ENCODE measurements at regions not wholly inside any gene's neighbourhood (a gene's known extent, or its start where the extent isn't known, plus 50 kb on each side); places are given as distances from the start of the nearest gene placed in this dataset.
A peak's percentile ranks its signal among the peaks of the same experiment; 100 is the strongest.
"Not testable (repeated sequence)": the region's sequence is repeated elsewhere in the genome, so short reads cannot be mapped to it uniquely, and the experiment has no call there.

DNA sequence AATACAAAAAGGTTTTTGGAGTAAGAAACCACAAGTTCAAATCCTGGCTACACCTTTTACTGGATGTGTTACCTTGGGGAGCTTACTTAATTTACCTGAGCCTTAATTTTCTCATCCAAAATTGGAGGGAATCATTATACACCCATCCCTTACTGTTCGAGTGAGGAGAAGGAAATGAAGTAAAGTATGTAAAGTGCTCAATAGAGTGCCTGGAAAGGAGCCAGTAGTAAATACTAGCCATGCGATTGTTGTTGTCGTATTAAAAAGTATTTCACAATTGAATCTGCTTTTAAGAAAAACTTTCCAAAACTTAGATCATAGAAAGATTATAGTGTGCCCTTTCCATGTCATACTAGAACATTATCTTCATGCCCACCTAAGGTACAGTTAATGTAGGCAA lies 124.5 kb downstream of the ATXN3L start:
- DNase-seq (ENCODE audit: extremely low spot score, unreplicated experiment), result no peak
- Mint-ChIP-seq H3K4me3 (no peak overlapping the region), H3K4me1 (ENCODE audit: unreplicated experiment) (peaks cover 11% of the 10 kb centered on the region), H3K27ac (no peak overlapping the region), H3K27me3 (no peaks in the 10 kb centered on the region), H3K36me3 (no peaks in the 10 kb centered on the region), H3K9me3 (no peaks in the 10 kb centered on the region)
- TF ChIP-seq, protein P1, sequence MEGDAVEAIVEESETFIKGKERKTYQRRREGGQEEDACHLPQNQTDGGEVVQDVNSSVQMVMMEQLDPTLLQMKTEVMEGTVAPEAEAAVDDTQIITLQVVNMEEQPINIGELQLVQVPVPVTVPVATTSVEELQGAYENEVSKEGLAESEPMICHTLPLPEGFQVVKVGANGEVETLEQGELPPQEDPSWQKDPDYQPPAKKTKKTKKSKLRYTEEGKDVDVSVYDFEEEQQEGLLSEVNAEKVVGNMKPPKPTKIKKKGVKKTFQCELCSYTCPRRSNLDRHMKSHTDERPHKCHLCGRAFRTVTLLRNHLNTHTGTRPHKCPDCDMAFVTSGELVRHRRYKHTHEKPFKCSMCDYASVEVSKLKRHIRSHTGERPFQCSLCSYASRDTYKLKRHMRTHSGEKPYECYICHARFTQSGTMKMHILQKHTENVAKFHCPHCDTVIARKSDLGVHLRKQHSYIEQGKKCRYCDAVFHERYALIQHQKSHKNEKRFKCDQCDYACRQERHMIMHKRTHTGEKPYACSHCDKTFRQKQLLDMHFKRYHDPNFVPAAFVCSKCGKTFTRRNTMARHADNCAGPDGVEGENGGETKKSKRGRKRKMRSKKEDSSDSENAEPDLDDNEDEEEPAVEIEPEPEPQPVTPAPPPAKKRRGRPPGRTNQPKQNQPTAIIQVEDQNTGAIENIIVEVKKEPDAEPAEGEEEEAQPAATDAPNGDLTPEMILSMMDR (conservative IDR thresholded peaks at IDR 0.05), result no peak

DNA sequence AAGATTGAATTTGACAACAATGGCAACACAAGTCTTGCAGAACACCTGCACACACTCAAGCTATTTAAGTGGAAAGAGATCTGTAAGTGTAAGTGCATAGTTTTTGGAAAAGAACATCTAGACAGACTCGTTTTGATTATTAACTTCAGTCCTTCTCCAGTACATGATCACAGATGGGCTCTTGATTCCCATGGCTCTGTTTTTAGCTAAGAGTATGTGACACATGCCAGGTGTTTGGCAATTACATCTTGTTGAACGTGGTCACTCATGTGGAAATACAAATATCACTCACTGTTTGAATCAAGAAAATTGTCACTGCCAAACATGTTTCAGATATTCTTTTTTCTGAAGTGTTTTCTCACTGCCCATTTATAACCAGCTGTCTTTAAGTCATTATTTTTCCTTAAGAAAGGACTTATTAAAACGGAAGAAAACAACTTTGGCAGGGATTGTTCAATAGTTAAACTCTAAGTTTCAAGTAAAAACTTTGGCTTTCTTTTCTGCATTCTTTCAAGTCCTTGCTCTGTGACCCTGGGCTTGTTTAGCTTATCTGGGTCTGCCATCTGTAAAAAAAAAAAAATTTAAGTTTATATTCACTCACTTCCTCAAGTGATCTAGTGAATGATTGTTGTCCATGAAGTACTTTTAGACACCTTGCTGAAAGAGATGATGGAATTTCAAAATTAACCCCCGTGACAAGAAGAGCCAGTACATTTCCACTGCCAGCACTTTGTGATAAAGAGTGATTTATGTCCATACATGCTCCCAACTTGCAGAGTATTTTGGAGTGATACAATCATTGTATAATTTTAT lies 125.4 kb downstream of the ATXN3L start:
- Mint-ChIP-seq H3K9me3 (no peaks in the 10 kb centered on the region), H3K27ac (peak overlapping the region; percentile 30), H3K4me1 (ENCODE audit: unreplicated experiment) (peaks cover 11% of the 10 kb centered on the region), H3K27me3 (no peaks in the 10 kb centered on the region), H3K4me3 (peak overlapping the region; percentile 24), H3K36me3 (no peaks in the 10 kb centered on the region)
- TF ChIP-seq, protein P1 (conservative IDR thresholded peaks at IDR 0.05), result no peak
- no peak for DNase-seq (ENCODE audit: extremely low spot score, unreplicated experiment)

DNA sequence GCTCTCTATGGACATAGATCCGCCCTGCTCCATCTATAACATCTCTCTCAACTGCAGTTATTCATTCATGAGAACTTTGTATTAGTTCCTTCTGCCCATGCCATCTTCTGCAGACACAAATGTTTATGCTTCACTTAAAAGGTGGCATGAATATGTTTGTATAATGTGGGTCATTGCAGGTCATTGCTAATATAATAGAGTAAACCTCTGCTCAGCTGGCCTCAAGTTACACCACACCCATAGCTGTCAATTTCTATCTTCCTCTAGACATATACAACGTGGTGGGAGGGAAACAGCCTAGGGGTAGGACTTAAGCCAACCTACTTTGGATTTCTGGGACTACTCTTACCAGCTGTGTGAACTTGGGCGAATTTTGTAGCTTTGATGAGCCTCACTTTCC lies 129.8 kb downstream of the ATXN3L start:
- TF ChIP-seq, protein P1 (conservative IDR thresholded peaks at IDR 0.05), result no peak
- H3K9me3 Mint-ChIP-seq, result no peaks in the 10 kb centered on the region
- no peak overlapping the region for H3K4me3 Mint-ChIP-seq
- no peaks in the 10 kb centered on the region for H3K36me3 Mint-ChIP-seq
- no peak for DNase-seq (ENCODE audit: extremely low spot score, unreplicated experiment)
- no peak overlapping the region for H3K27ac Mint-ChIP-seq
- no peaks in the 10 kb centered on the region for H3K27me3 Mint-ChIP-seq
- H3K4me1 Mint-ChIP-seq (ENCODE audit: unreplicated experiment), result no peaks in the 10 kb centered on the region

DNA sequence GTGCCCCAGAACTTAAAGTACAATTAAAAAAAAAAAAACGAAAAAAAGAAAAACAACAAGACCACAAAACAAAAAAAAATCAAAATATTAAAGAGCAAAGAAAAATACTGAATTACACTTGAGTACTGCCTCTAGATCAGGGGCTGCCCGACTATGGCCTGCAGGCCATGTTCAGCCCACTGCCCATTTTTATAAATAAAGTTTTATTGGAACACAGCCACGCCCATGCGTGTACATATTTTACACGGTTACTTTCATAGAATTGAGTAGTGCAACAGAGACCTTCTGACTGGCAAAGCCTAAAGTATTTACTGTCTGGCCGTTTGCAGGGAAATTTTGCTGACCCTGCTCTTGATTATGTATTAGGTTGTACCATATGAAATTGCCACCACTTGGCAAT lies 130.5 kb downstream of the ATXN3L start:
- no peak for DNase-seq (ENCODE audit: extremely low spot score, unreplicated experiment)
- Mint-ChIP-seq H3K27ac (no peak overlapping the region), H3K27me3 (no peaks in the 10 kb centered on the region), H3K4me3 (no peak overlapping the region), H3K9me3 (peaks cover 4% of the 10 kb centered on the region), H3K4me1 (ENCODE audit: unreplicated experiment) (no peaks in the 10 kb centered on the region), H3K36me3 (no peaks in the 10 kb centered on the region)
- TF ChIP-seq, protein P1 (conservative IDR thresholded peaks at IDR 0.05), result no peak

DNA sequence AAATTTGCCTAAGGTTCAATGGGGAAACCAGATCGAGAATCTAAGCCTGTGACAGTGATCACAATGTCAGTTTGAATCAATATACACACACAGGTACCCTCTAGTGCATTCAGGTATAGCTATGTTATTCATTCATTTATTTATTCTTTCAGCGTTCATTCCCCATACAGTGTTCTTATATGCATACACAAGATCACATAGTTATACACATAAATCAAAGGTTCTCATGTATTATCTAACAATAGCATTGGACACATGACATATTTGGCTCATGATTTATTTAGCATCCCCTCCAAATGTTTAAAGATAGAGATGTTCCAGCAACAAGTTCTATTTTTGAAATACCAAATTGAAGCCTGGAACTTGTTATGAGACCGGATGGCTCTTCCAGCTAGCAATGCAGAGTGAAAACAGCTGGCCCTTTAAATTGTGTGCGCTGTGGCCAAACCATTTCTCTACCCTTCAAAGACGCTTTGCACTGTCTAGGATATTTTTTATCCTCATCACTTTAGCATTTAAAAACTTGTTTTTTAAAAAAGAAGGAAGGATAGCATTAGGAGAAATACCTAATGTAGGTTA lies 131.0 kb downstream of the ATXN3L start:
- Mint-ChIP-seq H3K9me3 (peaks cover 7% of the 10 kb centered on the region), H3K27me3 (no peaks in the 10 kb centered on the region), H3K27ac (no peak overlapping the region), H3K4me1 (ENCODE audit: unreplicated experiment) (no peaks in the 10 kb centered on the region), H3K36me3 (no peaks in the 10 kb centered on the region), H3K4me3 (no peak overlapping the region)
- TF ChIP-seq, protein P1 (conservative IDR thresholded peaks at IDR 0.05), result no peak
- DNase-seq (ENCODE audit: extremely low spot score, unreplicated experiment), result no peak

DNA sequence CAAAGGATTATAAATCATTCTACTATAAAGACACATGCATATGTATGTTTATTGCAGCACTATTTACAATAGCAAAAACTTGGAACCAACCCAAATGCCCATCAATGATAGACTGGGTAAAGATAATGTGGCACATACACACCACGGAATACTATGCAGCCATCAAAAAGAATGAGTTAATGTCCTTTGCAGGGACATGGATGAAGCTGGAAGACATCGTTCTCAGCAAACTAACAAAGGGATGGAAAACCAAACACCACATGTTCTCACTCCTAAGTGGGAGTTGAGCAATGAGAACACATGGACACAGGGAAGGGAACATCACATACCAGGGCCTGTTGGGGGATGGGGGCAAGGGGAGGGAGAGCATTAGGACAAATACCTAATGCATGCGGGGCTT lies 133.2 kb downstream of the ATXN3L start:
- DNase-seq (ENCODE audit: extremely low spot score, unreplicated experiment); H3K4me1 Mint-ChIP-seq (ENCODE audit: unreplicated experiment): not testable (repeated sequence)

More for the DNA sequence above, 133.2 kb downstream of the ATXN3L start:
- H3K27ac Mint-ChIP-seq, H3K4me3 Mint-ChIP-seq, H3K27me3 Mint-ChIP-seq, H3K36me3 Mint-ChIP-seq: not testable (repeated sequence)
- peaks cover 14% of the 10 kb centered on the region for H3K9me3 Mint-ChIP-seq

Data from type B pancreatic cell (in vitro differentiated cells).